ENCODE measurements at regions not wholly inside any gene's neighbourhood (a gene's known extent, or its start where the extent isn't known, plus 50 kb on each side); places are given as distances from the start of the nearest gene placed in this dataset.

- no peak for DNase-seq
Measured at GRCh38 chr4:64581422-64581821, 172.2 kb upstream of the TECRL start.

- DNase-seq: no peak
Measured at GRCh38 chr4:64564126-64564525, 154.9 kb upstream of the TECRL start.

- DNase-seq: no peak
Measured at GRCh38 chr4:64559571-64559970, 150.3 kb upstream of the TECRL start.

DNA sequence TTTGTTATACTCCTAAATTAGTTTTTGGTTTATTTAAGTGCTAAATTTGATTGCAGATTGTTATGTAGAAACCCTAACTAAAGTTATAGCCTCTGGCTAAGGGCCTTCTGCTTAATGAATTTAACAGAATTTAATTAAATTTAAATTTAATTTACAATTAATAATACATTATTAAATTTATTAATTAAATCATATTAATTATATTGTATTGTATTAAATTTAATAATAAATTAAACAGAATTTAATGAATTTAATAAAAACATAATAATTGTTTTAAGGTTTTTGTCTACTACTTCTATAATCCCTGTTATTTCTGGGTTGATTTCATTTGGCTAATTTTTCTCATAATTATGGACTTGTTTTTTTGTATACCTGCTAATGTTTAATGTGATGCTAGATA is 141.9 kb upstream of the TECRL start:
- DNase-seq: no peak

DNA sequence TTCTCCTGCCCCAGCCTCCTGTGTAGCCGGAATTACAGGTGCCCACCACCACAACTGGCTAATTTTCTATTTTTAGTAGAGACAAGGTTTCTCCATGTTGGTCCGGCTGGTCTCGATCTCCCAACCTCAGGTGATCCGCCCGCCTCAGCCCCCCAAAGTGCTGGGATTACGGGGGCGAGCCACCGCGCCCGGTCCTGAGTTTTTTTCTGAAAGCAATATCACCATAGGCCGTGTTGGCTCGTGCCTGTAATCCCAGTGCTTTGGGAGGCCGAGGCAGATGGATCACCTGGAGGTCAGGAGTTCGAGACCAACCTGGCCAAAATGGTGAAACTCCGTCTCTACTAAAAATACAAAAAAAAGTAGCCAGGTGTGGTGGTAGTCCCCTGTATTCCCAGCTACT is 136.3 kb upstream of the TECRL start:
- no peak for DNase-seq

GRCh38 chr4:64539234-64539849 is 130.1 kb upstream of the TECRL start:
- peak; percentile 64 for DNase-seq

DNA sequence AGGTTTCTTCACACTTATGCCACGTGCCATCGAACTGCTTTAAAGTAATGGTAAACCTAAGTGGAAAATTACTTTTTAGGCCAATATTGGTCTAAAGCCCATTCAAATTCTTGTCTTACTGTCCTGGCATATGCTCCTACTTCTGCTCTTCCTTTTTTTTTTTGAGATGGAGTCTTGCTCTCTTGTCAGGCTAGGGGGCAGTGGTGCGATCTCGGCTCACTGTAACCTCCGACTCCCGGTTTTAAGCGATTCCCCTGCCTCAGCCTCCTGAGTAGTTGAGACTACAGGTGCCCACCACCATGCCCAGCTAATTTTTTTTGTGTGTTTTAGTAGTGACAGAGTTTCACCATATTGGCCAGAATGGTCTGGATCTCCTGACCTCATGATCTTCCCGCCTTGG is 129.0 kb upstream of the TECRL start:
- DNase-seq: no peak

DNA sequence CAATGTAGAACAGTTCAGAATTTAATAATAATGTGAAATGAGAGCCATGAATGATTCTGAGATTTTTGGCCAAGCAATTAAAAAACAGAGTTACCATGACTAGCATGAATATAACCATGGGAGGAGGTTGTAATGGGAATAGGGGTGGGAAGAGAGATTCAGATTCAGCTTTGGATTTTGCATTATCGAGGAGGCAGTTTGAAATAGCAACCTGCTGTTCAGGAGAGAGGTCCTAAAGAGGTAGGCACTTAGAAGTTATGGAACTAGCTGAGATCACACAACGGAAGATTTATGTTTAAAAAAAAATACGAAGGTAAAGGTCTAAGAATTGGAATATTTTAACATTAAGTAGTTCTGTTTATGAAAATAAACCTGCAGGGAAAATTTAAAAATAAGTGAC is 124.4 kb upstream of the TECRL start:
- no peak for DNase-seq

GRCh38 chr4:64533159-64533558 is 123.9 kb upstream of the TECRL start:
- DNase-seq: no peak

GRCh38 chr4:64520421-64520820 is 111.2 kb upstream of the TECRL start:
- no peak for DNase-seq

GRCh38 chr4:64518600-64518999 is 109.3 kb upstream of the TECRL start:
- DNase-seq: no peak

DNA sequence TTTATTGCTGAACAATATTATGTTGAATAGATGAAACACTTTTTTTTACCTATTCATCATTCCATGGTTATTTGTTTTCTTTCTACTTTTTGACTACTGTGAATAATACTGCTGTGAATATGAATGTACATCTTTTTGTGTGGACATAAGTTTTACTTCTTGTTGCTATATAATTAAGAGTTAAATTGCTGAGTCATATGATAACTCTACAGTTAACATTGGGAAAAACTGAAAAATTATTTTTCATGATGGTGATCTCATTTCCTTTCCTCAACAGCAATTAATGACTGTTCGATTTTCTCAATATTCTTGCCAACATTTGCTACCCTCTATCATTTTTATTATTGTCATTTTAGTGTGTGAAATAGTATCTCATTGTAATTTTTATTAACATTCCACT is 106.9 kb upstream of the TECRL start:
- no peak for DNase-seq

DNA sequence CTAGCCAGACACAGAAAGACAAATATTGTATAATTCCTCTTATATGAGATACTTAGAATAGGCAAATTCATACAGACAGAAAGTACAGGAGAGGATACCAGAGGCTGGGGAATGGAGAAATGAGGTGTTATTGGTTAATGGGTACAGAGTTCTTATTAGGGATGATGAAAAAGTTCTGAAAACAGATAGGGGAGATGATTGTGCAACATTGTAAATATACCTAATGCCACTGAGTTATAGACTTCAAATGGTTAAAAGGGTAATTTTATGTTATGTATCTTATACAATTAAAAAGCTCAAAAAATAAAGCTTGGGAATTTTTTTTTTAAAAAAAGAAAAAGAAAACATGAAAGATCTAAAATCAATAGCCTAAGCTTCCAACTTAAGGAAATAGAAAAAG is 98.8 kb upstream of the TECRL start:
- DNase-seq: no peak

GRCh38 chr4:64503945-64504675 is 94.9 kb upstream of the TECRL start:
- DNase-seq: no peak

DNA sequence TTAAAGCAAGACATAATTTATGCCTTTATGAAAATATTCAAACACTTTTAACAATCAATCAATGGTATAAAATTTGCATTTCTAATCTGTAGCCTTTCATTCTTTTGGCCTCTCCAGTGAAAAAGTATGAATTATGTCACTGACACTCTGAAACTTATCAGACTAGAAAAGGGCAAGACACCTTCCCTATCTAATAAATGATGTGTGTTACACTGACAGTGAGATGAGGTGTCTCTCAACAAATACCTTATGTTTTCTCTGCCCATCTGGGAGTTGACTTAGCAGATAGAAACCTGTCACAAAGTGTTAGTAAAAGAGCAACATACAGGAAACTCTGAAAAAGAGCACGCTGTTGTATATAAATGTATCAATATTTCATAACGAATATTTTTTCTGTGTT is 94.2 kb upstream of the TECRL start:
- DNase-seq: no peak

- DNase-seq: no peak
Measured at GRCh38 chr4:64497491-64497890, 88.2 kb upstream of the TECRL start.

- no peak for DNase-seq
Measured at GRCh38 chr4:64495946-64496345, 86.7 kb upstream of the TECRL start.

DNA sequence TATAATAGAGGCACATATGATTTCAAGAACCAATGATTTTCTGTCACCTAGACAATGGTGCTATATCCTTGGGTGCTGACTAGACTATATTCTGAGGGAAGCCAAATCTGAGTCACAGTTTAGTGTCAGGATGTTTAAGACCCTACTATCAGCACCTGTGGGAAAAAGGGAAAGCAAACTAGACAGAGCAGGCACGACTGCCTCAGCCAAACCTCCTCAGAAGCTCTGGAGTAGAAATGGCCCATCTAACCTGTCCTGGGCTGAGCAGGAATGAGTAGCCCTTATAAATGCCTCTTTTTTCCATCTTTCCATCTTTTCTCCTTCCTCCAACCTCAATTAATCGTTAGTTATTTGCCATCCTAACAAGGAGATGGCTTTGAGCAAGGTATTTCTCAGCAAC is 80.4 kb upstream of the TECRL start:
- DNase-seq: no peak

- no peak for DNase-seq
Measured at GRCh38 chr4:64479338-64479737, 70.1 kb upstream of the TECRL start.

DNA sequence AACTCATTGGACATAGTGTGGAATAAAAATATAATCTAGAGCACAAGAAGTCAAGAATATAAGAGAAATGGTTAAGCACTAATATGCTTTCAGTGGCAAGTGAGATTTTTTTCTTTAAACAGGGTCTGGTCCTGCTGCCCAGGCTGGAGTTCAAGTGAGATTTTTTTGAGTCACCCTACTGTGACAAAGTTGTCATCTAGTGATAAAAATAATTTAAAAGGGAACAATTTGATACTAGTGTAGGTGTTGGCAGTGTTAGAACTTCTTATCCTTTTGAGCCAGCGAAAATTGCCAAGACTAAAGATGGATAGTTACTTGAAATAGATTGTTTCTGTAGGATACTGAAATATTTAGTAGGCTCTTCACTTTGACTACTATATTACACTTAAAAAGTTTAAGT is 67.9 kb upstream of the TECRL start:
- no peak for DNase-seq

GRCh38 chr4:64465263-64465662 is 56.0 kb upstream of the TECRL start:
- DNase-seq: no peak

- no peak for DNase-seq
Measured at GRCh38 chr4:64464581-64464980, 55.3 kb upstream of the TECRL start.
